ENCODE measurements at regions not wholly inside any gene's neighbourhood (a gene's known extent, or its start where the extent isn't known, plus 50 kb on each side); places are given as distances from the start of the nearest gene placed in this dataset.

DNA sequence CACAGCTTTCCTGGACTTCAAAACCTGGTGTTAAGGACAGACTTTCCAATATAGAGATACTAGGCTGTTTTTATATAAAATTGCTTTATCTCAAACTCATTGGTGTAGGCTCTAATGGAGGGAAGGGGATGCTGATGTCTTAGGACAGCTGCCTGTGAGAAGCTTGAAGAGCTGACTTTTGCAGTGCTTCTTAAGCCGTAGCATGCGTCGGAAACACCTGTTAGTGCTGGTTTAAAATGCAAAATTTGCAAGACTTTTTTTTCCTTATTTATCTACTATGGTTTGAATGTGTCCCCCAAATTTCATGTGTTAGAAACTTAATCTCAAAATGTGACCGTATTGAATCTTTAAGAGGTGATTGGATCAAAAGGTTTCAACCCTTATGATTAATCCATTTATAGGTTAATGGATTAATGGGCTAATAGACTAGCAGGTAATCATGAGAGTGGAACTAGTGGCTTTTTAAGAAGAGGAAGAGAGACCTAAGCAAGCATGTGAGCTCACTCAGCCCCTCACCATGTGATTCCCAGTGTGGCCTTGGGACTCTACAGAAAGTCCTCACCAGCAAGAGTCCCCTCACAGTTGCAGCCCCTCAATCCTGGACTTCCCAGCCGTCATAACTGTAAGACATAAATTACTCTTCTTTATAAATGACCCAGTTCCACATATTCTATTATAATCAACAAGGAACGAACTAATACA is 60.9 kb upstream of the FUT8 start:
- Histone ChIP-seq H3K9me3 (no peaks in the 10 kb centered on the region), H3K36me3 (no peaks in the 10 kb centered on the region), H3K4me1 (ENCODE audit: control insufficient read depth in 1 of 2, low read depth in 2 of 2) (no peaks in the 10 kb centered on the region), H3K27me3 (replicated peaks; ENCODE audit: insufficient read depth) (no peaks in the 10 kb centered on the region), H3K4me3 (no peak overlapping the region), H3K27ac (no peak overlapping the region)
- DNase-seq (ENCODE audit: low spot score) (no peak), ATAC-seq (ENCODE audit: insufficient number of reproducible peaks, low FRiP score, low read depth) (no peak)
- TF ChIP-seq, protein P1, sequence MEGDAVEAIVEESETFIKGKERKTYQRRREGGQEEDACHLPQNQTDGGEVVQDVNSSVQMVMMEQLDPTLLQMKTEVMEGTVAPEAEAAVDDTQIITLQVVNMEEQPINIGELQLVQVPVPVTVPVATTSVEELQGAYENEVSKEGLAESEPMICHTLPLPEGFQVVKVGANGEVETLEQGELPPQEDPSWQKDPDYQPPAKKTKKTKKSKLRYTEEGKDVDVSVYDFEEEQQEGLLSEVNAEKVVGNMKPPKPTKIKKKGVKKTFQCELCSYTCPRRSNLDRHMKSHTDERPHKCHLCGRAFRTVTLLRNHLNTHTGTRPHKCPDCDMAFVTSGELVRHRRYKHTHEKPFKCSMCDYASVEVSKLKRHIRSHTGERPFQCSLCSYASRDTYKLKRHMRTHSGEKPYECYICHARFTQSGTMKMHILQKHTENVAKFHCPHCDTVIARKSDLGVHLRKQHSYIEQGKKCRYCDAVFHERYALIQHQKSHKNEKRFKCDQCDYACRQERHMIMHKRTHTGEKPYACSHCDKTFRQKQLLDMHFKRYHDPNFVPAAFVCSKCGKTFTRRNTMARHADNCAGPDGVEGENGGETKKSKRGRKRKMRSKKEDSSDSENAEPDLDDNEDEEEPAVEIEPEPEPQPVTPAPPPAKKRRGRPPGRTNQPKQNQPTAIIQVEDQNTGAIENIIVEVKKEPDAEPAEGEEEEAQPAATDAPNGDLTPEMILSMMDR (IDR thresholded peaks at IDR 0.05), result no peak

DNA sequence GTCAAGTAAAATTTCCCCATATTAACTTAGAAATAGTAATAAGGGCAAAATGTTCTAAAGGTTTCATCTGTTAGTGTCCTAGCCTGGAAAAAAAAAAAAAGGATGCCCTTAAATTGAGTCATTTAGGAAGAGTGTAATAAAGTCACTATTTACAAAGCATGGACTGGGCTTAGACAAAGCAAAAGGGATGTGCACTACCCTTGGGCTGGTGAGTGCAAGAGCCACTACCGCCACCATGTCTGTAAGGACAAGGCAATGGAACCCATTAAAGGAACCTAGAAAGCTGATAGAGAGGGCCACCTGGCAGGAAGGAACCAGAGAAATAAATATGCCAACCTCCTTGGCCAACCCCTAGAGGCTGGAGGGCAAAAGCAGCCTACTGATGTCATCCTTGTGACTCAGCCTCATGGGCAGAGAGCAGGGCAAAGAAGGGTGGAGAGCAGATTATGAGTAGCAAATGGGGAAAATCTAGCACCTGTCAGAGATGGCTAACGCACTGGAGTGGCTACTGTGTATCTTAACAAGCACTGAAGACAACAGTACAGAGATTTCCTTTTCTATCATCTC is 59.5 kb upstream of the FUT8 start:
- no peak for DNase-seq (ENCODE audit: low spot score)

DNA sequence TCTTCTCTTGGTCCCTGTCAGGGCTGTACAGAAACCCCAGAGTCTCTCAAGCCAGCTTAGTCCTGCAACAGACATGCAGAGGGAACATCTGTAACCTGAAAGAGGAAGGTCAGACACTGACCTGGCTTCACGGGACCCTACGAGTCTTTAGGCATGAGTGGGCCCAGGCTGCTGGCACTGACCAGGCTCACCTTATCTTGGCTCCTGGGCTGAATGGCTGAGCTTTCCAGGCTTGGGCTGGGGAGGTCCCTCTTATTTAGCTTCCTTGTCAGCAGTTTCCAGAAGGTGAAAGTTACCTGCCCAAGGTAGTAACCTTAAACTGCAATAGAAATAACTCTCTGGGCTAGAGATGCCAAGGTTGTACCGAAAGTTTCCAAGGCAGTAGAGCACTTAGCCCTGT is 58.4 kb upstream of the FUT8 start:
- no peaks in the 10 kb centered on the region for H3K36me3 ChIP-seq
- no peak overlapping the region for H3K27ac ChIP-seq
- DNase-seq (ENCODE audit: low spot score) (no peak), ATAC-seq (ENCODE audit: insufficient number of reproducible peaks, low FRiP score, low read depth) (no peak)
- H3K27me3 ChIP-seq (replicated peaks; ENCODE audit: insufficient read depth), result no peaks in the 10 kb centered on the region
- H3K9me3 ChIP-seq, result no peaks in the 10 kb centered on the region
- no peaks in the 10 kb centered on the region for H3K4me1 ChIP-seq (ENCODE audit: control insufficient read depth in 1 of 2, low read depth in 2 of 2)
- TF ChIP-seq, protein P1 (IDR thresholded peaks at IDR 0.05), result no peak
- no peak overlapping the region for H3K4me3 ChIP-seq

More for the DNA sequence above, 59.5 kb upstream of the FUT8 start:
- no peaks in the 10 kb centered on the region for H3K27me3 ChIP-seq (replicated peaks; ENCODE audit: insufficient read depth)
- no peak for ATAC-seq (ENCODE audit: insufficient number of reproducible peaks, low FRiP score, low read depth)
- no peak overlapping the region for H3K4me3 ChIP-seq
- no peaks in the 10 kb centered on the region for H3K36me3 ChIP-seq
- H3K4me1 ChIP-seq (ENCODE audit: control insufficient read depth in 1 of 2, low read depth in 2 of 2), result no peaks in the 10 kb centered on the region
- H3K9me3 ChIP-seq, result no peaks in the 10 kb centered on the region
- TF ChIP-seq, protein P1 (IDR thresholded peaks at IDR 0.05), result no peak
- H3K27ac ChIP-seq, result no peak overlapping the region

DNA sequence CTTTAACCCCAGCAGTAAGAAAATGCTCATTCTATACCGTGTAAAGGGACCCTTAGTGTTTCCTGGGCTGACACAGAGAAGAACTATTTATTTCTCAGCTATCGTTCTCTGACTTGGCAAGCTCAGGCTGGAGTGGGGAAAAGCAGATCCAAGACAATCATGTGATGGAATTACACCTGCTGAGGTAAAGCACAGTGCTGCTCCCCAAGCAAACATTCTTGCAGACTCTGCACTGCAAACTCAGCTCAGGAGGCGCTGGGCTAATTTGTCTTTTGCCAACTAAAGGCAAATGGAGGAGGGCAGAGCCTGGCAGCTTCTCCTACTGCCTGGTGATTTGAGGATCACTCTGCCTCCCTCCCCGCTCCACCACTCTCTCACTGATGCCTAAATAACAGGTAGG is 57.8 kb upstream of the FUT8 start:
- no peaks in the 10 kb centered on the region for H3K4me1 ChIP-seq (ENCODE audit: control insufficient read depth in 1 of 2, low read depth in 2 of 2)
- no peak overlapping the region for H3K4me3 ChIP-seq
- no peak for DNase-seq (ENCODE audit: low spot score)
- ATAC-seq (ENCODE audit: insufficient number of reproducible peaks, low FRiP score, low read depth), result no peak
- no peaks in the 10 kb centered on the region for H3K27me3 ChIP-seq (replicated peaks; ENCODE audit: insufficient read depth)
- H3K9me3 ChIP-seq, result no peaks in the 10 kb centered on the region
- H3K27ac ChIP-seq, result no peak overlapping the region
- TF ChIP-seq, protein P1 (IDR thresholded peaks at IDR 0.05), result no peak
- H3K36me3 ChIP-seq, result no peaks in the 10 kb centered on the region

DNA sequence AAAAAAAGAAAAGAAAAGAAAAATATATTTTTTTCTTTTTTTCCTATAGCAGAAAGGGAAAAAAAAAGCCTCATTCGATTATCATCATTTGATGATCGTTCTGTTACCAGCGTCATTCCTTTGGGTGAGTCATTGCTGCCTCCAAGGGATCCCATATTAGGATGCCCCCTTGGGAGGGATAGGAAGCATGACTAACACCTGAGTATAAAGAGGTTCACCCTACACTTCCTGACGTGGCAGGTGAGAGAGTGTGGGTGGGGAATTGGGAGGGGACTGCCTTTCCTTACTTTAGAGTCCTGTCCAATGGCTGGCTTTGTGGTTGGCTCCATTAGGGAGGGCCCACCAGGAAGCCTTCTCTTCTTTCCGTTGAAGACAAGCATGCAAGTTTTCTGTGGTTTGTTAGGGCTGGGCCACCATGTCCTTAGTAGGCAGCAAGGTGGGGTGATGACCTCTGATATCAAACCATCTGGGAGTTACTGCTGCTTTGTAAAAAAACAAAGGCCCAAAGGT is 56.1 kb upstream of the FUT8 start:
- ATAC-seq (ENCODE audit: insufficient number of reproducible peaks, low FRiP score, low read depth), result no peak
- DNase-seq (ENCODE audit: low spot score), result no peak
- H3K36me3 ChIP-seq, result no peaks in the 10 kb centered on the region
- no peaks in the 10 kb centered on the region for H3K27me3 ChIP-seq (replicated peaks; ENCODE audit: insufficient read depth)
- no peak overlapping the region for H3K27ac ChIP-seq
- H3K9me3 ChIP-seq, result no peaks in the 10 kb centered on the region
- H3K4me3 ChIP-seq, result no peak overlapping the region
- no peaks in the 10 kb centered on the region for H3K4me1 ChIP-seq (ENCODE audit: control insufficient read depth in 1 of 2, low read depth in 2 of 2)
- TF ChIP-seq, protein P1 (IDR thresholded peaks at IDR 0.05), result no peak
